HepG2 (cell line): ENCODE measurements at regions not wholly inside any gene's neighbourhood (a gene's known extent, or its start where the extent isn't known, plus 50 kb on each side); places are given as distances from the start of the nearest gene placed in this dataset.

Experiments
- ATAC-seq: fragments of 200-7000 bp; cut with Tn5 transposase; 3 replicates; pipeline ENCODE4 v1.9.1; 2020; ENCODE audit warnings: mild to moderate bottlenecking, moderate library complexity
- BruUV-seq: library from RNA; stranded (reverse); fragments of 400-500 nt; replicated peaks from 2 replicates; lab custom pipeline; 2021; lab: Mats Ljungman, UMichigan
- CTCF ChIA-PET: fragments of 300-600 bp; formaldehyde crosslinking; extraction: SDS; loops from one replicate; lab custom pipeline; 2021; ENCODE audit warnings: low total read pairs, inconsistent platforms, low intra/inter-chr PET ratio; lab: Yijun Ruan, JAX
- POLR2A ChIA-PET: fragments of 350-600 bp; sonication (Branson Sonifier 250); formaldehyde crosslinking; loops from one replicate; lab custom pipeline; 2020; ENCODE audit warnings: antibody characterized with exemption, inconsistent platforms; lab: Yijun Ruan, JAX
- DNase-seq: peaks from one replicate; pipeline ENCODE4 v3.0.0-alpha.2; 2015; ENCODE audit warnings: low spot score
- FAIRE-seq: peaks from 3 replicates; lab custom pipeline; 2011; peaks lifted over from hg19 to GRCh38; lab: Jason Lieb, UNC
- H2AFZ ChIP-seq: one replicate; pipeline ENCODE4 v1.6.1; 2011; ENCODE audit warnings: low read length, inconsistent platforms
- H3K27ac ChIP-seq: fragments of 300-600 bp; 3 replicates; pipeline ENCODE4 v1.8.0; 2011; ENCODE audit warnings: mixed run types, mild to moderate bottlenecking, mixed read lengths, low read length, inconsistent platforms; ENCODE audit not compliant: insufficient read depth; ENCODE audit errors: extremely low read length
- H3K27me3 ChIP-seq, 2 experiments: fragments of 200-600 bp in 1 of 2; 2 replicates in 1 of 2; 3 replicates in 1 of 2; pipeline versions ENCODE4 v1.6.0 to v1.8.0; 2011; ENCODE audit warnings: low read length in 2 of 2, mild to moderate bottlenecking in 2 of 2, moderate library complexity in 2 of 2, inconsistent platforms in 1 of 2; ENCODE audit not compliant: insufficient read depth in 2 of 2, control insufficient read depth in 1 of 2
- H3K36me3 ChIP-seq, 2 experiments: fragments of 200-600 bp in 1 of 2; replicated peaks in 1 of 2; 2 replicates in 1 of 2; 3 replicates in 1 of 2; pipeline versions ENCODE4 v1.5.1 to v1.8.0; 2011; ENCODE audit warnings: low read length in 2 of 2, inconsistent platforms in 1 of 2; ENCODE audit not compliant: insufficient read depth in 2 of 2, control insufficient read depth in 1 of 2
- H3K4me1 ChIP-seq: 2 replicates; pipeline ENCODE4 v1.5.1; 2012; ENCODE audit warnings: low read length, inconsistent platforms; ENCODE audit not compliant: insufficient read depth
- H3K4me2 ChIP-seq: 2 replicates; pipeline ENCODE4 v1.6.0; 2011; ENCODE audit warnings: low read depth, low read length, inconsistent platforms
- H3K4me3 ChIP-seq, 3 experiments: fragments of 200-600 bp in 1 of 3; sonication (generic), shearing (Covaris generic) in 1 of 3; replicated peaks in 1 of 3; 2 replicates each; pipeline ENCODE4 v1.5.1; 2011 to 2016; ENCODE audit warnings: low read length in 3 of 3, inconsistent platforms in 2 of 3, low read depth in 2 of 3, mild to moderate bottlenecking in 2 of 3, control low read depth in 1 of 3, mixed read lengths in 1 of 3; ENCODE audit not compliant: insufficient read depth in 1 of 3
- H3K79me2 ChIP-seq: one replicate; pipeline ENCODE4 v1.6.1; 2011; ENCODE audit warnings: low read length, inconsistent platforms; ENCODE audit not compliant: insufficient read depth
- H3K9ac ChIP-seq: 2 replicates; pipeline ENCODE4 v1.6.0; 2011; ENCODE audit warnings: mild to moderate bottlenecking, low read depth, low read length, inconsistent platforms; ENCODE audit not compliant: insufficient read depth
- H3K9me3 ChIP-seq: 2 replicates; pipeline ENCODE4 v1.5.1; 2012; ENCODE audit warnings: mild to moderate bottlenecking, low read length
- H4K20me1 ChIP-seq: 2 replicates; pipeline ENCODE4 v1.6.0; 2011; ENCODE audit warnings: inconsistent platforms, mild to moderate bottlenecking, low read length, moderate library complexity; ENCODE audit not compliant: insufficient read depth
- BHLHE40 ChIP-seq: IDR thresholded peaks from 2 replicates; pipeline ENCODE4 v1.6.1; 2011; ENCODE audit warnings: low read length, improper control_type of control experiment
- HCFC1 ChIP-seq: fragments of 150-350 bp; IDR thresholded peaks from 2 replicates; pipeline ENCODE4 v1.6.1; 2014; ENCODE audit warnings: low read depth, low read length
- IRF2 ChIP-seq: IDR thresholded peaks from 2 replicates; pipeline ENCODE4 v1.6.1; 2018; ENCODE audit warnings: missing genetic modification reagents, missing compliant biosample characterization
- MZF1 ChIP-seq: sonication (generic); formaldehyde crosslinking; IDR thresholded peaks from 2 replicates; pipeline ENCODE4 v1.8.1; 2023; ENCODE audit warnings: mild to moderate bottlenecking, missing genetic modification reagents, borderline replicate concordance
- REL ChIP-seq: sonication (generic); formaldehyde crosslinking; conservative IDR thresholded peaks from 2 replicates; pipeline ENCODE4 v1.8.0; 2022; ENCODE audit warnings: mild to moderate bottlenecking, missing genetic modification reagents, moderate library complexity
- RELA ChIP-seq: sonication (generic); formaldehyde crosslinking; IDR thresholded peaks from 2 replicates; pipeline ENCODE4 v1.4.0; 2020; ENCODE audit warnings: missing genetic modification reagents
- SMAD9 ChIP-seq: sonication (generic); formaldehyde crosslinking; IDR thresholded peaks from 2 replicates; pipeline ENCODE4 v1.5.1; 2020; ENCODE audit warnings: mild to moderate bottlenecking, missing genetic modification reagents
- SNAI1 ChIP-seq: sonication (generic); formaldehyde crosslinking; IDR thresholded peaks from 2 replicates; pipeline ENCODE4 v1.5.0; 2020; ENCODE audit warnings: mild to moderate bottlenecking, missing genetic modification reagents, borderline replicate concordance
- TBP ChIP-seq: sonication (generic); formaldehyde crosslinking; IDR thresholded peaks from 2 replicates; pipeline ENCODE4 v1.5.0; 2020; ENCODE audit warnings: missing genetic modification reagents
- ZFP37 ChIP-seq: sonication (generic); formaldehyde crosslinking; IDR thresholded peaks from 2 replicates; pipeline ENCODE4 v1.4.0; 2020; ENCODE audit warnings: missing genetic modification reagents, borderline replicate concordance
- ZNF124 ChIP-seq: sonication (generic); formaldehyde crosslinking; IDR thresholded peaks from 2 replicates; pipeline ENCODE4 v1.4.0; 2020; ENCODE audit warnings: missing genetic modification reagents
- ZNF20 ChIP-seq: sonication (generic); formaldehyde crosslinking; IDR thresholded peaks from 2 replicates; pipeline ENCODE4 v1.4.0; 2020; ENCODE audit warnings: mild to moderate bottlenecking, moderate library complexity, missing genetic modification reagents
- ZNF678 ChIP-seq: sonication (generic); formaldehyde crosslinking; IDR thresholded peaks from 2 replicates; pipeline ENCODE4 v1.4.0; 2020; ENCODE audit warnings: mild to moderate bottlenecking, missing genetic modification reagents
- ZNF790 ChIP-seq: sonication (generic); formaldehyde crosslinking; IDR thresholded peaks from 2 replicates; pipeline ENCODE4 v1.8.0; 2022; ENCODE audit warnings: missing genetic modification reagents, mild to moderate bottlenecking, borderline replicate concordance
- WGBS: methylation state at CpG from one replicate; pipeline ENCODE4 v1.1.6; 2017; ENCODE audit warnings: low lambda C conversion rate; 5-methylcytosine and 5-hydroxymethylcytosine counted together
- in situ Hi-C: cut with HindIII; loops from 2 replicates; pipeline ENCODE4 v1.10.0; 2017; ENCODE audit warnings: low pct_unique_long_range_greater_than_20kb; ENCODE audit not compliant: extremely low pct_ligation_motif_present
- intact Hi-C: fragments of 100-400 bp; cut with micrococcal nuclease; formaldehyde crosslinking; loops from one replicate; pipeline ENCODE4 v1.10.0; 2022; ENCODE audit not compliant: unreplicated experiment
- TF ChIP-seq, protein P1 (sequence below): sonication (generic); formaldehyde crosslinking; IDR thresholded peaks from 2 replicates; pipeline ENCODE4 v1.4.0; 2020; ENCODE audit warnings: low read depth, missing genetic modification reagents

DNA sequence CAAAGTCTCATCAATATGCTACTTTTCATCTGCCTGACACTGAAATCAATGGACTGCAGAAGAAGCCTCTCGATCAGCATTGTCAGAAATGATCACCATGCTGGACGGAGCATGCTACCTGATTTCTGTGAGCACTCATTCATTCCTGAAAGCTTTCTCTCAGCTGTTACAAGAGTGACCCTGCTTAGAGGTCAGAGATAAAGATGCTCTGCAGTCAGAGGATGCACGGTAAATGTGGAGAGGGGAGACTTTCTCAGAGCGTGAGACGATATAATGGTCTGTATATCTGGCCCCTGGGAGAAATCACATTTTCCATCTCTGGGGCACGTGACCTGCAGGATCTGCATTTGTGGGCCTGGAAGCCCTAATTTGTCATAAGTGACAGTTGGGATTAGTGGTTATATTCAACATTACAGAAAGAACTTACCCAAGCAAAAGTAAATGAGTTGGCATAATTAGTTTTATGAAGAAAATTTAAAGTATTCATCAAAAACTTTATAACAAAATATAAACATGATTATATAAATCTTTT is 125.6 kb upstream of the TTC29 start:
- WGBS: 30% methylated on average over 6 of the region's 6 CpGs
- ChIA-PET POLR2A (no interaction called here), CTCF (no interaction called here)

DNA sequence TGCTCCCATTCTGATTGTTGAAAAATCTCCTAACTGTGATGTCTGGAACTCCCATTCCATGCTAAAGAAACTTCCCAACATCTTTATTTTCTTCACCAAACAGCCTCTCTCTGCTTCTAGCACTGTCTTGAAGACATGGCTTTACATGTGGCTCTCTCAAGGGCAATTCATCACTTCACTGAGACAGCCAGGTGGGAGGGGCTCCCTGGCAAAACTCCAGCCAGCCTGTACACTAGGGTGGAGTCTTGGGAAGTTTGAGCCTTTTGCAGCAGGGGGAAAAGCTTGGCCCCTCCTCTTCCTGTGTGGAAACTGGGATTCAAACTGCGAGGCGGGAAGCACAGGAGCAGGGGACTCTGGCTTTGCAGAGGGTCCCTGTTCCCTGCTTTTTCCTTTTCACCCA is 130.5 kb upstream of the TTC29 start:
- no TSS peak for BruUV-seq
- WGBS: no CpG with 5 or more reads among the region's 2 CpGs
- ATAC-seq: no peak
- TF ChIP-seq, protein P1, sequence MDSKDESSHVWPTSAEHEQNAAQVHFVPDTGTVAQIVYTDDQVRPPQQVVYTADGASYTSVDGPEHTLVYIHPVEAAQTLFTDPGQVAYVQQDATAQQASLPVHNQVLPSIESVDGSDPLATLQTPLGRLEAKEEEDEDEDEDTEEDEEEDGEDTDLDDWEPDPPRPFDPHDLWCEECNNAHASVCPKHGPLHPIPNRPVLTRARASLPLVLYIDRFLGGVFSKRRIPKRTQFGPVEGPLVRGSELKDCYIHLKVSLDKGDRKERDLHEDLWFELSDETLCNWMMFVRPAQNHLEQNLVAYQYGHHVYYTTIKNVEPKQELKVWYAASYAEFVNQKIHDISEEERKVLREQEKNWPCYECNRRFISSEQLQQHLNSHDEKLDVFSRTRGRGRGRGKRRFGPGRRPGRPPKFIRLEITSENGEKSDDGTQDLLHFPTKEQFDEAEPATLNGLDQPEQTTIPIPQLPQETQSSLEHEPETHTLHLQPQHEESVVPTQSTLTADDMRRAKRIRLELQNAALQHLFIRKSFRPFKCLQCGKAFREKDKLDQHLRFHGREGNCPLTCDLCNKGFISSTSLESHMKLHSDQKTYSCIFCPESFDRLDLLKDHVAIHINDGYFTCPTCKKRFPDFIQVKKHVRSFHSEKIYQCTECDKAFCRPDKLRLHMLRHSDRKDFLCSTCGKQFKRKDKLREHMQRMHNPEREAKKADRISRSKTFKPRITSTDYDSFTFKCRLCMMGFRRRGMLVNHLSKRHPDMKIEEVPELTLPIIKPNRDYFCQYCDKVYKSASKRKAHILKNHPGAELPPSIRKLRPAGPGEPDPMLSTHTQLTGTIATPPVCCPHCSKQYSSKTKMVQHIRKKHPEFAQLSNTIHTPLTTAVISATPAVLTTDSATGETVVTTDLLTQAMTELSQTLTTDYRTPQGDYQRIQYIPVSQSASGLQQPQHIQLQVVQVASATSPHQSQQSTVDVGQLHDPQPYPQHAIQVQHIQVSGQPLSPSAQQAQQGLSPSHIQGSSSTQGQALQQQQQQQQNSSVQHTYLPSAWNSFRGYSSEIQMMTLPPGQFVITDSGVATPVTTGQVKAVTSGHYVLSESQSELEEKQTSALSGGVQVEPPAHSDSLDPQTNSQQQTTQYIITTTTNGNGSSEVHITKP (CRISPR knock-in tag): no peak
- TF ChIP-seq ZNF678 (CRISPR knock-in tag) (no peak), REL (CRISPR knock-in tag) (no peak)
- in situ Hi-C loops (loop anchor here (25.0 kb wide), 1 partner anchor 739 kb away; no protein-coding TSS in a partner anchor), intact Hi-C loops (no loop called here)
- POLR2A ChIA-PET: no interaction called here
- H3K4me1 ChIP-seq: no peaks in the 10 kb centered on the region
- H2AFZ ChIP-seq: no peak overlapping the region
- FAIRE-seq: no peak
- H3K9me3 ChIP-seq: peaks cover 15% of the 10 kb centered on the region
- no peaks in the 10 kb centered on the region for H4K20me1 ChIP-seq
- no peaks in the 10 kb centered on the region for H3K36me3 ChIP-seq
- H3K27me3 ChIP-seq: peaks cover 0 to 3% of the 10 kb centered on the region in 2 experiments; a peak in 1 of 5 replicates
- no peak overlapping the region for H3K27ac ChIP-seq
- no peak overlapping the region for H3K4me3 ChIP-seq
- no peak overlapping the region for H3K9ac ChIP-seq
- CTCF ChIA-PET: no interaction called here
- no peak for DNase-seq
- no peak overlapping the region for H3K4me2 ChIP-seq
- no peaks in the 10 kb centered on the region for H3K79me2 ChIP-seq

More for the DNA sequence above, 125.6 kb upstream of the TTC29 start:
- BruUV-seq: no TSS peak
- Histone ChIP-seq H3K36me3 (no peaks in the 10 kb centered on the region), H2AFZ (no peak overlapping the region), H3K9me3 (peaks cover 15% of the 10 kb centered on the region), H3K27ac (no peak overlapping the region), H3K27me3 (no peaks in the 10 kb centered on the region), H3K4me2 (no peak overlapping the region), H3K4me1 (no peaks in the 10 kb centered on the region), H4K20me1 (no peaks in the 10 kb centered on the region), H3K4me3 (no peak overlapping the region), H3K79me2 (no peaks in the 10 kb centered on the region), H3K9ac (no peak overlapping the region)
- intact Hi-C loops: no loop called here
- ATAC-seq (no peak), FAIRE-seq (no peak), DNase-seq (no peak)
- no peak for TF ChIP-seq SNAI1 (CRISPR knock-in tag)
- TF ChIP-seq ZNF20: no peak
- TF ChIP-seq IRF2 (CRISPR knock-in tag): no peak
- TF ChIP-seq BHLHE40: no peak
- no peak for TF ChIP-seq ZFP37
- no peak for TF ChIP-seq RELA (CRISPR knock-in tag)
- TF ChIP-seq TBP (CRISPR knock-in tag): no peak
- no peak for TF ChIP-seq ZNF124 (CRISPR knock-in tag)
- no peak for TF ChIP-seq HCFC1
- no peak for TF ChIP-seq MZF1 (CRISPR knock-in tag)
- TF ChIP-seq ZNF790 (CRISPR knock-in tag): no peak
- no peak for TF ChIP-seq SMAD9 (CRISPR knock-in tag)
- in situ Hi-C loops: no loop called here
